Smooth muscle cell (in vitro differentiated cells): ENCODE measurements at regions not wholly inside any gene's neighbourhood (a gene's known extent, or its start where the extent isn't known, plus 50 kb on each side); places are given as distances from the start of the nearest gene placed in this dataset.
"Not testable (repeated sequence)": the region's sequence is repeated elsewhere in the genome, so short reads cannot be mapped to it uniquely, and the experiment has no call there.

Experiments
- DNase-seq: peaks from one replicate; lab custom pipeline; 2025; ENCODE audit not compliant: unreplicated experiment; lab: John Stamatoyannopoulos, UW
- H2AFZ ChIP-seq: fragments of 200-600 bp; sonication (generic); 2 replicates; pipeline ENCODE4 v1.6.0; 2016; ENCODE audit warnings: antibody characterized with exemption, low read depth, mild to moderate bottlenecking
- H3F3A ChIP-seq: fragments of 200-600 bp; sonication (generic); 2 replicates; pipeline ENCODE4 v1.6.0; 2017; ENCODE audit warnings: antibody characterized with exemption, low read depth
- H3K27ac ChIP-seq: fragments of 200-600 bp; sonication (generic); 2 replicates; pipeline ENCODE4 v1.5.1; 2016; ENCODE audit warnings: low read depth, mild to moderate bottlenecking
- H3K27me3 ChIP-seq: fragments of 200-600 bp; sonication (generic); 2 replicates; pipeline ENCODE4 v1.6.1; 2016; ENCODE audit warnings: low read depth, mild to moderate bottlenecking
- H3K36me3 ChIP-seq: fragments of 200-600 bp; sonication (generic); 2 replicates; pipeline ENCODE4 v1.5.1; 2016; ENCODE audit warnings: low read depth
- H3K4me1 ChIP-seq: fragments of 200-600 bp; sonication (generic); 2 replicates; pipeline ENCODE4 v1.5.1; 2016; ENCODE audit warnings: low read depth
- H3K4me2 ChIP-seq: fragments of 200-600 bp; sonication (generic); 2 replicates; pipeline ENCODE4 v1.6.0; 2016; ENCODE audit warnings: mild to moderate bottlenecking
- H3K4me3 ChIP-seq: fragments of 200-600 bp; sonication (generic); 2 replicates; pipeline ENCODE4 v1.5.1; 2016; ENCODE audit warnings: mild to moderate bottlenecking
- H3K79me2 ChIP-seq: fragments of 200-600 bp; sonication (generic); 2 replicates; pipeline ENCODE4 v1.6.0; 2016; ENCODE audit warnings: low read depth, mild to moderate bottlenecking
- H3K9ac ChIP-seq: fragments of 200-600 bp; sonication (generic); 2 replicates; pipeline ENCODE4 v1.6.0; 2016; ENCODE audit warnings: low read depth
- H3K9me3 ChIP-seq: fragments of 200-600 bp; sonication (generic); replicated peaks from 2 replicates; pipeline ENCODE4 v1.5.1; 2016; ENCODE audit warnings: low read depth
- H4K20me1 ChIP-seq: fragments of 200-600 bp; sonication (generic); 2 replicates; pipeline ENCODE4 v1.6.0; 2016; ENCODE audit warnings: low read depth
- CTCF ChIP-seq: fragments of 200-600 bp; sonication (generic); IDR thresholded peaks from 2 replicates; pipeline ENCODE4 v1.5.1; 2017; ENCODE audit warnings: borderline replicate concordance, mild to moderate bottlenecking, antibody characterized with exemption; ENCODE audit not compliant: insufficient read depth, poor library complexity, severe bottlenecking
- WGBS: methylation state at CpG from one replicate; pipeline ENCODE4 v1.1.7; 2016; ENCODE audit warnings: low lambda C conversion rate; 5-methylcytosine and 5-hydroxymethylcytosine counted together

- H3K9me3 ChIP-seq, result no peaks in the 10 kb centered on the region
- H3K27me3 ChIP-seq, result no peaks in the 10 kb centered on the region
- H3K4me3 ChIP-seq, result no peak overlapping the region
- H3K9ac ChIP-seq, result no peak overlapping the region
- no peaks in the 10 kb centered on the region for H3K4me1 ChIP-seq
- no peak overlapping the region for H3K27ac ChIP-seq
- H3K4me2 ChIP-seq, result no peak overlapping the region
- no peaks in the 10 kb centered on the region for H4K20me1 ChIP-seq
- 58% methylated on average over 2 of the region's 2 CpGs for WGBS
- no peak overlapping the region for H2AFZ ChIP-seq
- H3F3A ChIP-seq, result no peaks in the 10 kb centered on the region
- H3K36me3 ChIP-seq, result no peaks in the 10 kb centered on the region
- DNase-seq, result no peak
- no peak for TF ChIP-seq CTCF
- H3K79me2 ChIP-seq, result no peaks in the 10 kb centered on the region
Measured at GRCh38 chrX:145410622-145411021, 163.3 kb downstream of the SPANXN1 start.

GRCh38 chrX:145436211-145436610 is 188.9 kb downstream of the SPANXN1 start:
- H3K27me3 ChIP-seq, H4K20me1 ChIP-seq, DNase-seq, H3K4me2 ChIP-seq, H3K79me2 ChIP-seq, H3K9ac ChIP-seq, H3K36me3 ChIP-seq, H3F3A ChIP-seq, H3K4me3 ChIP-seq, H3K9me3 ChIP-seq, H3K27ac ChIP-seq, H3K4me1 ChIP-seq, H2AFZ ChIP-seq: not testable (repeated sequence)
- 93% methylated on average over 22 of the region's 32 CpGs for WGBS

GRCh38 chrX:145464650-145465049 is 217.3 kb downstream of the SPANXN1 start:
- no peak for DNase-seq
- H3K79me2 ChIP-seq, result no peaks in the 10 kb centered on the region
- no peak overlapping the region for H2AFZ ChIP-seq
- H3K9me3 ChIP-seq, result no peaks in the 10 kb centered on the region
- TF ChIP-seq CTCF, result no peak
- H3K4me1 ChIP-seq, result no peaks in the 10 kb centered on the region
- H3K4me3 ChIP-seq, result no peak overlapping the region
- no peaks in the 10 kb centered on the region for H3F3A ChIP-seq
- H3K36me3 ChIP-seq, result no peaks in the 10 kb centered on the region
- no peaks in the 10 kb centered on the region for H4K20me1 ChIP-seq
- H3K9ac ChIP-seq, result no peak overlapping the region
- H3K4me2 ChIP-seq, result no peak overlapping the region
- H3K27ac ChIP-seq, result no peak overlapping the region
- H3K27me3 ChIP-seq, result no peaks in the 10 kb centered on the region
- WGBS, result 68% methylated on average over 3 of the region's 3 CpGs

GRCh38 chrX:145475725-145476124 is 228.4 kb downstream of the SPANXN1 start:
- no peaks in the 10 kb centered on the region for H3K36me3 ChIP-seq
- no peak overlapping the region for H3K27ac ChIP-seq
- no peak for DNase-seq
- H3K9ac ChIP-seq, result no peak overlapping the region
- H3K4me1 ChIP-seq, result no peaks in the 10 kb centered on the region
- H3F3A ChIP-seq, result no peaks in the 10 kb centered on the region
- H3K9me3 ChIP-seq, result no peaks in the 10 kb centered on the region
- TF ChIP-seq CTCF, result no peak
- H2AFZ ChIP-seq, result no peak overlapping the region
- 70% methylated on average over 7 of the region's 7 CpGs for WGBS
- no peaks in the 10 kb centered on the region for H3K27me3 ChIP-seq
- no peak overlapping the region for H3K4me2 ChIP-seq
- H3K4me3 ChIP-seq, result no peak overlapping the region
- no peaks in the 10 kb centered on the region for H3K79me2 ChIP-seq
- no peaks in the 10 kb centered on the region for H4K20me1 ChIP-seq
